ENCODE measurements at regions not wholly inside any gene's neighbourhood (a gene's known extent, or its start where the extent isn't known, plus 50 kb on each side); places are given as distances from the start of the nearest gene placed in this dataset.

DNA sequence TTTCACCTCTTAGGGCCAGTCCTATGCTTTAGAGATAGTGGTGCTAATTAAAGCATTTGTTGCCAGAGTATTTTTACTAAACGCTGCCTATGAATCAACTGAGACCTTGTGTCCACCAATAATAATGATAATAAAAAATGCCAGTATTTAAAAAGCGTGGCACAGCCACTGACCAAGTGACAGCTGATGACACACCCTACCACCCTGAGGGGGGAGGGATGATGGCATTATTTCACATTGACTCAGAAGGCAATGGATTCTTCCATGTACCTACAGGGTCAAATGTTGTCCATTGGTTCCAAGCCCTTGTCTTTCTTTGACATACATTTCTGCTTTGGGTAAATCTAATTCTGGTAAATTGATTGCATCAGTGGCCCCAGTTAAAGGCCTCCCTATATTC is 384.4 kb downstream of the DLEU7 start:
- H3K27ac ChIP-seq: peak overlapping the region; percentile 65
- TF ChIP-seq CTCF (conservative IDR thresholded peaks at IDR 0.05): no peak

DNA sequence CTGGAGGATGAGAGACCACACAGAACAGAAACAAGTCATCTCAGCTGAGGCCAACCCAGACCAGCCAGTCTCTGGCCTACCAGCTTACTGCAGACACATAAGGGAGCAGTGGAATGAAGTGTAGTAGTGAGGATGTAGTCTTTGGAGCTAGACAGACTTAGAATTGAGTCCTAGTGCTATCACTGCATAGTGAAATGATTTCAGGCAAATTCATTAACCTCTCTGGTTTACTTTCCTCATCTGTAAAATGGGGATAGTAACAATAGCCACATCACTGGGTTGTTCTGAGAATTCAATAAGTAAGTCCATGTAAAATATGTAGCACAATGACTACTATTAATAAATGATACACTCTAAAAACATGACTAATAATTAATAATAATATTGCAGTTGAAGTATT is 383.8 kb downstream of the DLEU7 start:
- no peak for TF ChIP-seq CTCF (conservative IDR thresholded peaks at IDR 0.05)
- peak overlapping the region; percentile 65 for H3K27ac ChIP-seq

GRCh38 chr13:50460358-50460757 is 383.1 kb downstream of the DLEU7 start:
- peak overlapping the region; percentile 65 for H3K27ac ChIP-seq

GRCh38 chr13:50461189-50461588 is 382.3 kb downstream of the DLEU7 start:
- no peak for TF ChIP-seq CTCF (conservative IDR thresholded peaks at IDR 0.05)
- H3K27ac ChIP-seq: no peak overlapping the region

More at GRCh38 chr13:50460358-50460757, 383.1 kb downstream of the DLEU7 start:
- no peak for TF ChIP-seq CTCF (conservative IDR thresholded peaks at IDR 0.05)

DNA sequence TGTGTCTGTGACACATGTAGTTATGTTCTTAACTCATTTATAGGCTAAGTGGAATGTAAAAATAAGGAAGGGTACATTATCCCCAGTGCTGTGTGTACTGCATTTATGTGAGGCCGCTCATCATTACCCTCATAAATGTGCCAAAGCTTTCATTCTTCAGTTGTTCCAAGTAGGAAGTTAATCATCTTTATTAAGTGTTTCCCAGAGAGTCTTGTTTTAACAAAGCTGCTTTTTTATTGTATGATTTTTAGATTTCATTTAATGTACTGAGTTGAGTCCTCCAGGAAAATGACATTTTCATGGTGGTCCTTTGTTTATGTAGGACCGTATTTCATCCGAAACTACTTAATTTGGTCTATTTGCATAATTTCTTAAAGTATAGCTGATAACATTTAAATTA is 379.8 kb downstream of the DLEU7 start:
- H3K27ac ChIP-seq: no peak overlapping the region
- no peak for TF ChIP-seq CTCF (conservative IDR thresholded peaks at IDR 0.05)

- no peak for TF ChIP-seq CTCF (conservative IDR thresholded peaks at IDR 0.05)
- no peak overlapping the region for H3K27ac ChIP-seq
These were observed 378.9 kb downstream of the DLEU7 start for GRCh38 chr13:50464349-50465251.

GRCh38 chr13:50466456-50466855 is 377.0 kb downstream of the DLEU7 start:
- TF ChIP-seq CTCF (conservative IDR thresholded peaks at IDR 0.05): no peak
- no peak overlapping the region for H3K27ac ChIP-seq
